SK-N-SH treated with all-trans-retinoic acid at 6 μM for 48 hours (cell line): ENCODE measurements at regions not wholly inside any gene's neighbourhood (a gene's known extent, or its start where the extent isn't known, plus 50 kb on each side); places are given as distances from the start of the nearest gene placed in this dataset.

Experiments used
- ARNTL ChIP-seq: fragments of 450-650 bp; formaldehyde crosslinking; IDR thresholded peaks from 2 replicates; pipeline ENCODE4 v1.5.0; 2020; ENCODE audit warnings: low read depth, mild to moderate bottlenecking, moderate library complexity, borderline replicate concordance
- BACH2 ChIP-seq: fragments of 250-450 bp; sonication (Bioruptor Pico); IDR thresholded peaks from 2 replicates; pipeline ENCODE4 v1.9.0; 2021; ENCODE audit warnings: mild to moderate bottlenecking, borderline replicate concordance
- CREB5 ChIP-seq: fragments of 250-450 bp; sonication (Bioruptor Pico); IDR thresholded peaks from 2 replicates; pipeline ENCODE4 v1.5.1; 2020; ENCODE audit warnings: low read depth, mild to moderate bottlenecking, moderate library complexity
- ESRRG ChIP-seq: fragments of 250-450 bp; sonication (Bioruptor Pico); IDR thresholded peaks from 2 replicates; pipeline ENCODE4 v1.6.1; 2021; ENCODE audit warnings: mild to moderate bottlenecking
- OSR1 ChIP-seq: fragments of 250-450 bp; sonication (Bioruptor Pico); IDR thresholded peaks from 2 replicates; pipeline ENCODE4 v1.8.0; 2022; ENCODE audit warnings: moderate library complexity, mild to moderate bottlenecking, inconsistent platforms
- PPARA ChIP-seq: fragments of 250-450 bp; sonication (Bioruptor Pico); IDR thresholded peaks from 2 replicates; pipeline ENCODE4 v1.5.0; 2020; ENCODE audit warnings: mild to moderate bottlenecking, borderline replicate concordance
- TCF4 ChIP-seq: fragments of 250-450 bp; sonication (Bioruptor Pico); IDR thresholded peaks from 2 replicates; pipeline ENCODE4 v1.8.0; 2021; ENCODE audit warnings: mild to moderate bottlenecking, moderate library complexity, borderline replicate concordance
- ZFP3 ChIP-seq: fragments of 250-450 bp; sonication (Bioruptor Pico); IDR thresholded peaks from 2 replicates; pipeline ENCODE4 v1.5.0; 2020; ENCODE audit warnings: mild to moderate bottlenecking, moderate library complexity
- ZFP30 ChIP-seq: fragments of 450-650 bp; formaldehyde crosslinking; IDR thresholded peaks from 2 replicates; pipeline ENCODE4 v1.5.0; 2022; ENCODE audit warnings: mild to moderate bottlenecking, moderate library complexity
- TF ChIP-seq, protein P1 (sequence below): fragments of 250-450 bp; sonication (Bioruptor Pico); IDR thresholded peaks from 2 replicates; pipeline ENCODE4 v1.5.0; 2020; ENCODE audit warnings: mild to moderate bottlenecking, moderate library complexity

GRCh38 chr5:39628348-39628747, 203.6 kb upstream of the DAB2 start:
- TF ChIP-seq PPARA (no peak), CREB5 (no peak), TCF4 (CRISPR knock-in tag) (no peak), ZFP30 (CRISPR knock-in tag) (no peak), ESRRG (CRISPR knock-in tag) (no peak), BACH2 (no peak), OSR1 (no peak), ZFP3 (CRISPR knock-in tag) (no peak), ARNTL (CRISPR knock-in tag) (no peak)
- TF ChIP-seq, protein P1, sequence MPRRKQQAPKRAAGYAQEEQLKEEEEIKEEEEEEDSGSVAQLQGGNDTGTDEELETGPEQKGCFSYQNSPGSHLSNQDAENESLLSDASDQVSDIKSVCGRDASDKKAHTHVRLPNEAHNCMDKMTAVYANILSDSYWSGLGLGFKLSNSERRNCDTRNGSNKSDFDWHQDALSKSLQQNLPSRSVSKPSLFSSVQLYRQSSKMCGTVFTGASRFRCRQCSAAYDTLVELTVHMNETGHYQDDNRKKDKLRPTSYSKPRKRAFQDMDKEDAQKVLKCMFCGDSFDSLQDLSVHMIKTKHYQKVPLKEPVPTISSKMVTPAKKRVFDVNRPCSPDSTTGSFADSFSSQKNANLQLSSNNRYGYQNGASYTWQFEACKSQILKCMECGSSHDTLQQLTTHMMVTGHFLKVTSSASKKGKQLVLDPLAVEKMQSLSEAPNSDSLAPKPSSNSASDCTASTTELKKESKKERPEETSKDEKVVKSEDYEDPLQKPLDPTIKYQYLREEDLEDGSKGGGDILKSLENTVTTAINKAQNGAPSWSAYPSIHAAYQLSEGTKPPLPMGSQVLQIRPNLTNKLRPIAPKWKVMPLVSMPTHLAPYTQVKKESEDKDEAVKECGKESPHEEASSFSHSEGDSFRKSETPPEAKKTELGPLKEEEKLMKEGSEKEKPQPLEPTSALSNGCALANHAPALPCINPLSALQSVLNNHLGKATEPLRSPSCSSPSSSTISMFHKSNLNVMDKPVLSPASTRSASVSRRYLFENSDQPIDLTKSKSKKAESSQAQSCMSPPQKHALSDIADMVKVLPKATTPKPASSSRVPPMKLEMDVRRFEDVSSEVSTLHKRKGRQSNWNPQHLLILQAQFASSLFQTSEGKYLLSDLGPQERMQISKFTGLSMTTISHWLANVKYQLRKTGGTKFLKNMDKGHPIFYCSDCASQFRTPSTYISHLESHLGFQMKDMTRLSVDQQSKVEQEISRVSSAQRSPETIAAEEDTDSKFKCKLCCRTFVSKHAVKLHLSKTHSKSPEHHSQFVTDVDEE (CRISPR knock-in tag), result no peak
